ENCODE measurements at regions not wholly inside any gene's neighbourhood (a gene's known extent, or its start where the extent isn't known, plus 50 kb on each side); places are given as distances from the start of the nearest gene placed in this dataset.

- intact Hi-C loops (cut with micrococcal nuclease): loop anchor here (5.0 to 10.0 kb wide), 2 partner anchors 92 to 110 kb away; no protein-coding TSS in a partner anchor
- Histone ChIP-seq H3K4me3 (ENCODE audit: control extremely low read depth in 1 of 5, extremely low read depth in 1 of 5, insufficient read depth in 1 of 5, low read depth in 2 of 5, low read length in 4 of 5) (no peak overlapping the region), H3K79me2 (ENCODE audit: control insufficient read depth, insufficient read depth, low read length) (no peaks in the 10 kb centered on the region), H3K36me3 (replicated peaks in 1 of 2; ENCODE audit: control extremely low read depth in 1 of 2, control insufficient read depth in 1 of 2, extremely low read depth in 1 of 2, insufficient read depth in 2 of 2, low read length in 1 of 2) (no peaks in the 10 kb centered on the region), H3K9ac (ENCODE audit: low read length) (no peak overlapping the region), H3K9me3 (ENCODE audit: control extremely low read depth in 1 of 3, control insufficient read depth in 2 of 3, insufficient read depth in 1 of 3, low read length in 2 of 3) (peaks cover 0 to 5% (median 0%) of the 10 kb centered on the region in 3 donors), H3K27me3 (replicated peaks in 1 of 4; ENCODE audit: control extremely low read depth in 1 of 4, control insufficient read depth in 3 of 4, insufficient read depth in 4 of 4, low read length in 3 of 4) (no peaks in the 10 kb centered on the region), H4K20me1 (ENCODE audit: control insufficient read depth, insufficient read depth, low read length, poor library complexity, severe bottlenecking) (no peaks in the 10 kb centered on the region), H2AFZ (ENCODE audit: insufficient read depth, low read depth, low read length, poor library complexity, severe bottlenecking) (no peak overlapping the region), H3K4me1 (ENCODE audit: control insufficient read depth in 2 of 2, insufficient read depth in 2 of 2, low read length in 2 of 2) (peaks cover 6 to 8% of the 10 kb centered on the region in 2 donors), H3K4me2 (replicated peaks; ENCODE audit: low read depth, low read length, poor library complexity, severe bottlenecking) (no peak overlapping the region), H3K27ac (ENCODE audit: low read length in 2 of 2) (no peak overlapping the region)
- TF ChIP-seq EZH2 (IDR thresholded peaks at IDR 0.05; ENCODE audit: borderline replicate concordance, insufficient read depth, low read depth, low read length, poor library complexity, severe bottlenecking) (no peak), CTCF (IDR thresholded peaks at IDR 0.05) (no peak)
- POLR2A ChIA-PET: no interaction called here
- no peaks in the 10 kb centered on the region for H3K9me3 Mint-ChIP-seq (ENCODE audit: insufficient read depth)
- no peak overlapping the region for H3K4me3 Mint-ChIP-seq
- DNase-seq: no peak
- ATAC-seq (ENCODE audit: low read depth): no peak
- H3K27me3 Mint-ChIP-seq: no peaks in the 10 kb centered on the region
- CTCF ChIA-PET: no interaction called here
- no peak overlapping the region for H3K27ac Mint-ChIP-seq
- peaks cover 8% of the 10 kb centered on the region for H3K4me1 Mint-ChIP-seq
- 93% methylated on average over 2 of the region's 2 CpGs for WGBS (ENCODE audit: insufficient coverage)
These were observed 62.0 kb upstream of the DDHD1 start for GRCh38 chr14:53215101-53215500.

DNA sequence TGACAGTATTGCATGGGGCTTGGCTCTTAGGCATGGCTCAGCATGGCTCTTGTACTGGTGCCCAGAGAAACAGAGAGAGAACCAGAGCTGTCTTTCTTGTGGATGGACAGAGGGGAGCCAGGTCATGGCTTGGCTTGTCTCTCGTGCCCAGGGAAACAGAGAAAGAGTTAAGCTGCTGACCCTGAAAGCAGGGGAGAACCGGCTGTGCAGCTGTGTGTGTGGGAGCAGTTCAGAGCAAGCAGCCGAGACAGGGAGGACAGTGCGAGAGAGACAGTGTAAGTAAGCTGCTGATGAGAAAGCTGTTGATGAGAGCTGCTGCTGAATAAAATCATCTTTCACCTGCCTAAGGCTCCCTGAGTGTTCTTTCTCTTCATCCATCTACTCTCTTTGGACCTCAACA lies 61.3 kb upstream of the DDHD1 start:
- POLR2A ChIA-PET: no interaction called here
- H2AFZ ChIP-seq (ENCODE audit: insufficient read depth, low read depth, low read length, poor library complexity, severe bottlenecking): no peak overlapping the region
- CTCF ChIA-PET: no interaction called here
- Mint-ChIP-seq H3K27me3 (no peaks in the 10 kb centered on the region), H3K27ac (no peak overlapping the region), H3K4me1 (peaks cover 8% of the 10 kb centered on the region), H3K9me3 (ENCODE audit: insufficient read depth) (no peaks in the 10 kb centered on the region), H3K4me3 (no peak overlapping the region)
- TF ChIP-seq EZH2 (IDR thresholded peaks at IDR 0.05; ENCODE audit: borderline replicate concordance, insufficient read depth, low read depth, low read length, poor library complexity, severe bottlenecking) (no peak), CTCF (IDR thresholded peaks at IDR 0.05) (no peak)
- H3K9me3 ChIP-seq (ENCODE audit: control extremely low read depth in 1 of 3, control insufficient read depth in 2 of 3, insufficient read depth in 1 of 3, low read length in 2 of 3): peaks cover 0 to 5% (median 0%) of the 10 kb centered on the region in 3 donors
- H3K4me1 ChIP-seq (ENCODE audit: control insufficient read depth in 2 of 2, insufficient read depth in 2 of 2, low read length in 2 of 2): peaks cover 6 to 8% of the 10 kb centered on the region in 2 donors
- H3K27me3 ChIP-seq (replicated peaks in 1 of 4; ENCODE audit: control extremely low read depth in 1 of 4, control insufficient read depth in 3 of 4, insufficient read depth in 4 of 4, low read length in 3 of 4): no peaks in the 10 kb centered on the region
- ATAC-seq (ENCODE audit: low read depth) (no peak), DNase-seq (no peak)
- H3K27ac ChIP-seq (ENCODE audit: low read length in 2 of 2): no peak overlapping the region
- no peak overlapping the region for H3K4me3 ChIP-seq (ENCODE audit: control extremely low read depth in 1 of 5, extremely low read depth in 1 of 5, insufficient read depth in 1 of 5, low read depth in 2 of 5, low read length in 4 of 5)
- no peaks in the 10 kb centered on the region for H3K36me3 ChIP-seq (replicated peaks in 1 of 2; ENCODE audit: control extremely low read depth in 1 of 2, control insufficient read depth in 1 of 2, extremely low read depth in 1 of 2, insufficient read depth in 2 of 2, low read length in 1 of 2)
- H3K9ac ChIP-seq (ENCODE audit: low read length): no peak overlapping the region
- WGBS (ENCODE audit: insufficient coverage): 95% methylated on average over 3 of the region's 4 CpGs
- no peaks in the 10 kb centered on the region for H3K79me2 ChIP-seq (ENCODE audit: control insufficient read depth, insufficient read depth, low read length)
- intact Hi-C loops (cut with micrococcal nuclease): loop anchor here (10.0 kb wide), 1 partner anchor 110 kb away; no protein-coding TSS in a partner anchor
- H4K20me1 ChIP-seq (ENCODE audit: control insufficient read depth, insufficient read depth, low read length, poor library complexity, severe bottlenecking): no peaks in the 10 kb centered on the region
- no peak overlapping the region for H3K4me2 ChIP-seq (replicated peaks; ENCODE audit: low read depth, low read length, poor library complexity, severe bottlenecking)

Data from B cell (primary cell).